ENCODE measurements at regions not wholly inside any gene's neighbourhood (a gene's known extent, or its start where the extent isn't known, plus 50 kb on each side); places are given as distances from the start of the nearest gene placed in this dataset.

DNA sequence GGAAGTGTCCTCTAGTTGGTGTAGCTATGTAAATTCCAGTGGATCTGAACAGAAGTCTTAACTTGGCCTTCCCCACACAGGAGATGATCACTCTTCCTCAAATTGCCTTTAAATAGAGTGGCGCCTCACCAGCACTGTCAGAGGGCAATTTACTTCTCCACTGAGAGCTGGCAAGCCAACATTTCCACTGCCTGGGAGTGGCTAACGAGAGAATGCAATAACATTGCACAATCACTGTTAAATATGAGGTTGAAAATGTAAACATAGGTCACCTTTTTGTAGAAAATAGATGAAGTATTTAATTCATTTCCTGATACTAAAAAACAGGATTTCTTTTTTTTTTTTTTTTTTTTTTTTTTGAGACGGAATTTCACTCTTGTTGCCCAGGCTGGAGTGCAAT is 55.4 kb upstream of the UBL3 start:
- no peak overlapping the region for H2BK12ac ChIP-seq (ENCODE audit: low read length)
- no peaks in the 10 kb centered on the region for H3K27me3 ChIP-seq (ENCODE audit: control insufficient read depth in 3 of 3, insufficient read depth in 3 of 3, low read depth in 1 of 3, low read length in 3 of 3)
- no peak overlapping the region for H2AFZ ChIP-seq (ENCODE audit: low read length)
- H3K27ac ChIP-seq (replicated peaks; ENCODE audit: low read length), result no peak overlapping the region
- H3K4ac ChIP-seq (ENCODE audit: low read length), result no peak overlapping the region
- no peaks in the 10 kb centered on the region for H3K36me3 ChIP-seq (replicated peaks in 1 of 2; ENCODE audit: control insufficient read depth in 2 of 2, insufficient read depth in 2 of 2, low read length in 2 of 2)
- no peak overlapping the region for H2BK15ac ChIP-seq (ENCODE audit: low read length)
- H3K4me3 ChIP-seq (ENCODE audit: low read length in 2 of 2), result no peak overlapping the region
- H3K4me2 ChIP-seq (ENCODE audit: insufficient read depth, low read length, poor library complexity, severe bottlenecking), result no peak overlapping the region
- H2BK120ac ChIP-seq (ENCODE audit: low read depth, low read length), result no peak overlapping the region
- H3K4me1 ChIP-seq (ENCODE audit: control insufficient read depth in 2 of 2, insufficient read depth in 1 of 2, low read depth in 1 of 2, low read length in 2 of 2), result peaks cover 4% of the 10 kb centered on the region in 2 donors
- H3K14ac ChIP-seq (ENCODE audit: low read length), result no peak overlapping the region
- DNase-seq (ENCODE audit: low spot score), result no peak
- no peak overlapping the region for H3K23ac ChIP-seq (ENCODE audit: low read depth, low read length, poor library complexity)
- no peak overlapping the region for H4K91ac ChIP-seq (ENCODE audit: low read depth, low read length, poor library complexity)
- no peak overlapping the region for H3K9ac ChIP-seq (ENCODE audit: low read depth, low read length, poor library complexity)
- no CpG with 5 or more reads among the region's 3 CpGs for WGBS, 2 donors (ENCODE audit: extremely low coverage in 2 of 2, insufficient read length in 2 of 2, insufficient replicate concordance in 1 of 2)
- H2BK5ac ChIP-seq (ENCODE audit: low read length), result no peak overlapping the region
- H4K8ac ChIP-seq (ENCODE audit: low read depth, low read length), result no peak overlapping the region
- no peaks in the 10 kb centered on the region for H3K9me3 ChIP-seq (replicated peaks in 1 of 2; ENCODE audit: control insufficient read depth in 2 of 2, insufficient read depth in 1 of 2, low read depth in 1 of 2, low read length in 2 of 2)
- H3K79me1 ChIP-seq (ENCODE audit: low read depth, low read length), result no peaks in the 10 kb centered on the region
- H3K18ac ChIP-seq (ENCODE audit: low read length), result no peak overlapping the region
- no peak overlapping the region for H2AK5ac ChIP-seq (ENCODE audit: low read depth, low read length)

DNA sequence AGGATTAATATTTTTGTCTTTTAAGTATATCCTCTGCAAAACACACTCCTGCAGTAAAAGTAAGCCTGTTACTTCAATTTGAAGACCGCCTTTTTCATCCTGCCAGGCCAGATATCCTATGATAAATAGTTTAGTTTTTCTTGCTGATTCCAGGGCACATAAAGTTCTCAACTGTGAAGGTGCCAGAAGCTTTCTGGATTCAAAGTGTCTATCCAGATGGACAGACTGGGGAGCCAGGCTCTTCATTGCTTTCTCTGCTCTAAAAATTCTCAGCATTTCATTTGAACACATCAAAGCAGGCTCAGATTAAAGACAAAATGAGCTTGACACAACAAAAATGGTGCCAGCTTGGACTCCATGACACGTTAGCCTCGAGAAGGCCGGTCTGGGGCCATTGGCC is 53.6 kb upstream of the UBL3 start:
- H3K23ac ChIP-seq (ENCODE audit: low read depth, low read length, poor library complexity), result no peak overlapping the region

DNA sequence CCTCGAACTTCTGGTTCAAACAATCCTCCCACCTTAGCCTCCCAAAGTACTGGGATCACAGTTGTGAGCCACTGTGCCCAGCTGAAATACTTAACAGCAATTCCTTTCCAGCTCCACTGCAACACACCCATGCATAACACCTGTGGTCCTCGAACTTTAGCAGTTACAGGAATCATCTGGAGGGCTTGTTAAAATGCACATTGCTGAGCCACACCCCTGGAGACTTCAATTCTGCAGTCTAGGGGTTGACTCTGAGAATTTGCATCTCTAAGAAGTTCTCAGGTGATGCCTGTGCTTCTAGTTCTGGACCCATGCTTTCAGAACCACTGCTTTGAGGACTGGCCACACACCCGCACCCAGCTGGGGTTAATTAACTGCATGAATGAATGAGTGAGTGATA is 53.1 kb upstream of the UBL3 start:
- H3K36me3 ChIP-seq (replicated peaks in 1 of 2; ENCODE audit: control insufficient read depth in 2 of 2, insufficient read depth in 2 of 2, low read length in 2 of 2), result no peaks in the 10 kb centered on the region
- no peak overlapping the region for H4K91ac ChIP-seq (ENCODE audit: low read depth, low read length, poor library complexity)
- H4K8ac ChIP-seq (ENCODE audit: low read depth, low read length), result no peak overlapping the region
- peaks cover 0 to 2% of the 10 kb centered on the region in 2 donors for H3K4me1 ChIP-seq (ENCODE audit: control insufficient read depth in 2 of 2, insufficient read depth in 1 of 2, low read depth in 1 of 2, low read length in 2 of 2)
- H2AK5ac ChIP-seq (ENCODE audit: low read depth, low read length), result no peak overlapping the region
- no peak overlapping the region for H3K14ac ChIP-seq (ENCODE audit: low read length)
- no peak overlapping the region for H2BK120ac ChIP-seq (ENCODE audit: low read depth, low read length)
- H2AFZ ChIP-seq (ENCODE audit: low read length), result no peak overlapping the region
- H3K9me3 ChIP-seq (replicated peaks in 1 of 2; ENCODE audit: control insufficient read depth in 2 of 2, insufficient read depth in 1 of 2, low read depth in 1 of 2, low read length in 2 of 2), result no peaks in the 10 kb centered on the region
- H3K79me1 ChIP-seq (ENCODE audit: low read depth, low read length), result no peaks in the 10 kb centered on the region
- no peak overlapping the region for H2BK5ac ChIP-seq (ENCODE audit: low read length)
- H2BK12ac ChIP-seq (ENCODE audit: low read length), result no peak overlapping the region
- no peak overlapping the region for H3K27ac ChIP-seq (replicated peaks; ENCODE audit: low read length)
- no peak overlapping the region for H3K4me3 ChIP-seq (ENCODE audit: low read length in 2 of 2)
- H3K9ac ChIP-seq (ENCODE audit: low read depth, low read length, poor library complexity), result no peak overlapping the region
- H3K23ac ChIP-seq (ENCODE audit: low read depth, low read length, poor library complexity), result no peak overlapping the region
- H3K4me2 ChIP-seq (ENCODE audit: insufficient read depth, low read length, poor library complexity, severe bottlenecking), result no peak overlapping the region
- WGBS, 2 donors (ENCODE audit: extremely low coverage in 2 of 2, insufficient read length in 2 of 2, insufficient replicate concordance in 1 of 2), result no CpG with 5 or more reads among the region's 3 CpGs
- DNase-seq (ENCODE audit: low spot score), result no peak
- H2BK15ac ChIP-seq (ENCODE audit: low read length), result no peak overlapping the region
- no peak overlapping the region for H3K4ac ChIP-seq (ENCODE audit: low read length)
- H3K27me3 ChIP-seq (ENCODE audit: control insufficient read depth in 3 of 3, insufficient read depth in 3 of 3, low read depth in 1 of 3, low read length in 3 of 3), result no peaks in the 10 kb centered on the region
- no peak overlapping the region for H3K18ac ChIP-seq (ENCODE audit: low read length)

More for the DNA sequence above, 53.6 kb upstream of the UBL3 start:
- Histone ChIP-seq H2BK5ac (ENCODE audit: low read length) (no peak overlapping the region), H3K14ac (ENCODE audit: low read length) (no peak overlapping the region), H3K9ac (ENCODE audit: low read depth, low read length, poor library complexity) (no peak overlapping the region), H2BK120ac (ENCODE audit: low read depth, low read length) (no peak overlapping the region), H3K27ac (replicated peaks; ENCODE audit: low read length) (no peak overlapping the region), H3K4ac (ENCODE audit: low read length) (no peak overlapping the region), H4K8ac (ENCODE audit: low read depth, low read length) (no peak overlapping the region), H3K79me1 (ENCODE audit: low read depth, low read length) (no peaks in the 10 kb centered on the region), H2AFZ (ENCODE audit: low read length) (no peak overlapping the region), H2BK12ac (ENCODE audit: low read length) (no peak overlapping the region), H3K36me3 (replicated peaks in 1 of 2; ENCODE audit: control insufficient read depth in 2 of 2, insufficient read depth in 2 of 2, low read length in 2 of 2) (no peaks in the 10 kb centered on the region), H2AK5ac (ENCODE audit: low read depth, low read length) (no peak overlapping the region), H3K27me3 (ENCODE audit: control insufficient read depth in 3 of 3, insufficient read depth in 3 of 3, low read depth in 1 of 3, low read length in 3 of 3) (no peaks in the 10 kb centered on the region), H3K18ac (ENCODE audit: low read length) (no peak overlapping the region), H3K4me2 (ENCODE audit: insufficient read depth, low read length, poor library complexity, severe bottlenecking) (no peak overlapping the region), H3K9me3 (replicated peaks in 1 of 2; ENCODE audit: control insufficient read depth in 2 of 2, insufficient read depth in 1 of 2, low read depth in 1 of 2, low read length in 2 of 2) (no peaks in the 10 kb centered on the region), H4K91ac (ENCODE audit: low read depth, low read length, poor library complexity) (no peak overlapping the region), H2BK15ac (ENCODE audit: low read length) (no peak overlapping the region), H3K4me1 (ENCODE audit: control insufficient read depth in 2 of 2, insufficient read depth in 1 of 2, low read depth in 1 of 2, low read length in 2 of 2) (peaks cover 0 to 2% of the 10 kb centered on the region in 2 donors), H3K4me3 (ENCODE audit: low read length in 2 of 2) (no peak overlapping the region)
- WGBS, 2 donors (ENCODE audit: extremely low coverage in 2 of 2, insufficient read length in 2 of 2, insufficient replicate concordance in 1 of 2), result no CpG with 5 or more reads among the region's 4 CpGs
- no peak for DNase-seq (ENCODE audit: low spot score)

DNA sequence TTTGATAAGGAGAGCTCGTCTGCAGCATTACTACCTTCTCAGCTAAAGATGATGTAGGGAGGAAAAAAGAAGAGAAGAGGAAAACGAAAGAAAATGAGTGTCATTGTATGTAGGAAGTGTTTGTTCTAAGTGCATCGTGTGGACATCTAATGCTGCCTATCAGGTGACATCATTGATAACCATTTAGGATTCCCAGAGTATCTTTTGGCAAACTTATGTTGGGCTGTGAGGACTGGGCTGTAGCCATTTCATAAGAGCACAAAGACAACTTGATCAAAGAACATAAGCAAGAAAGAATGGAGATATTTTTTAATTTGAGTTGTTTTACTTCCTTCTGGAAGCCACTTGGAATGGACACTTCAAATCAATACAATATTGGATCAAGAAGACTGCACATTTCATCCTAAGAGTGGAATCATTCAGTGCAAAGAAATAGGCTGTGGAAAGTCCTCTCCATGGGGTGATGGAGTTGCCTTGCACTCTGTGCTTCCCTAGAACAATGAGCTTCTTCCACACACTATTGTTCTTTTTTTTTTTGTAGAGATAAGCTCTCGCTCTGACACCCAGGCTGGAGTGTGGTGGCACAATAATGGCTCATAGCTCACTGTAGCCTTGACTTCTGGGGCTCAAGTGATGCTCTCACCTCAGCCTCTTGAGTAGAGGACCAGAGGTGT is 52.4 kb upstream of the UBL3 start:
- no peak overlapping the region for H2AK5ac ChIP-seq (ENCODE audit: low read depth, low read length)
- DNase-seq (ENCODE audit: low spot score), result no peak
- no peak overlapping the region for H3K9ac ChIP-seq (ENCODE audit: low read depth, low read length, poor library complexity)
- no peak overlapping the region for H3K4ac ChIP-seq (ENCODE audit: low read length)
- H3K18ac ChIP-seq (ENCODE audit: low read length), result no peak overlapping the region
- H2AFZ ChIP-seq (ENCODE audit: low read length), result no peak overlapping the region
- no peak overlapping the region for H3K4me2 ChIP-seq (ENCODE audit: insufficient read depth, low read length, poor library complexity, severe bottlenecking)
- no peaks in the 10 kb centered on the region for H3K9me3 ChIP-seq (replicated peaks in 1 of 2; ENCODE audit: control insufficient read depth in 2 of 2, insufficient read depth in 1 of 2, low read depth in 1 of 2, low read length in 2 of 2)
- H4K91ac ChIP-seq (ENCODE audit: low read depth, low read length, poor library complexity), result no peak overlapping the region
- H2BK120ac ChIP-seq (ENCODE audit: low read depth, low read length), result no peak overlapping the region
- no peaks in the 10 kb centered on the region for H3K36me3 ChIP-seq (replicated peaks in 1 of 2; ENCODE audit: control insufficient read depth in 2 of 2, insufficient read depth in 2 of 2, low read length in 2 of 2)
- no peak overlapping the region for H3K4me3 ChIP-seq (ENCODE audit: low read length in 2 of 2)
- no peaks in the 10 kb centered on the region for H3K27me3 ChIP-seq (ENCODE audit: control insufficient read depth in 3 of 3, insufficient read depth in 3 of 3, low read depth in 1 of 3, low read length in 3 of 3)
- no peak overlapping the region for H3K23ac ChIP-seq (ENCODE audit: low read depth, low read length, poor library complexity)
- H2BK5ac ChIP-seq (ENCODE audit: low read length), result no peak overlapping the region
- H3K27ac ChIP-seq (replicated peaks; ENCODE audit: low read length), result no peak overlapping the region
- H3K79me1 ChIP-seq (ENCODE audit: low read depth, low read length), result no peaks in the 10 kb centered on the region
- no peak overlapping the region for H2BK12ac ChIP-seq (ENCODE audit: low read length)
- H2BK15ac ChIP-seq (ENCODE audit: low read length), result no peak overlapping the region
- no peak overlapping the region for H3K14ac ChIP-seq (ENCODE audit: low read length)
- H3K4me1 ChIP-seq (ENCODE audit: control insufficient read depth in 2 of 2, insufficient read depth in 1 of 2, low read depth in 1 of 2, low read length in 2 of 2), result peaks cover 0 to 2% of the 10 kb centered on the region in 2 donors
- H4K8ac ChIP-seq (ENCODE audit: low read depth, low read length), result peak overlapping the region; percentile 83
- no CpG with 5 or more reads among the region's 4 CpGs for WGBS, 2 donors (ENCODE audit: extremely low coverage in 2 of 2, insufficient read length in 2 of 2, insufficient replicate concordance in 1 of 2)
